Gastrocnemius medialis (tissue), 4 donors: ENCODE measurements at regions not wholly inside any gene's neighbourhood (a gene's known extent, or its start where the extent isn't known, plus 50 kb on each side); places are given as distances from the start of the nearest gene placed in this dataset.
"Not testable (repeated sequence)": the region's sequence is repeated elsewhere in the genome, so short reads cannot be mapped to it uniquely, and the experiment has no call there.

ENCODE experiments used
- ATAC-seq, 2 donors: fragments of 150-250 bp; one replicate each; pipeline ENCODE4 v1.9.1; 2016
- DNase-seq, 2 donors: peaks; one replicate each; pipeline ENCODE4 v3.0.0-alpha.2; 2019
- H3K27ac ChIP-seq, 4 donors: fragments of 200-600 bp; sonication (generic); 1 replicate in 1 of 4; 2 replicates in 3 of 4; pipeline ENCODE4 v1.5.1; 2016 to 2018; ENCODE audit warnings: mild to moderate bottlenecking in 2 of 4, moderate library complexity in 1 of 4
- H3K27me3 ChIP-seq, 3 donors: fragments of 200-600 bp; sonication (generic) in 2 of 3; 1 replicate in 1 of 3; 2 replicates in 2 of 3; pipeline versions ENCODE4 v1.5.1 to v1.6.0; 2016 to 2019; ENCODE audit warnings: mild to moderate bottlenecking in 1 of 3, moderate library complexity in 1 of 3
- H3K36me3 ChIP-seq, 2 donors: fragments of 200-600 bp; sonication (generic) in 1 of 2; one replicate each; pipeline ENCODE4 v1.5.1; 2017 to 2018
- H3K4me1 ChIP-seq, 2 donors: fragments of 200-600 bp; sonication (generic) in 1 of 2; one replicate each; pipeline ENCODE4 v1.5.1; 2016 to 2017; ENCODE audit warnings: mild to moderate bottlenecking in 2 of 2
- H3K4me3 ChIP-seq, 4 donors: fragments of 200-600 bp; sonication (generic) in 3 of 4; 1 replicate in 1 of 4; 2 replicates in 3 of 4; pipeline ENCODE4 v1.5.1; 2016 to 2019; ENCODE audit warnings: mild to moderate bottlenecking in 2 of 4
- H3K9me3 ChIP-seq, 3 donors: fragments of 200-600 bp; sonication (generic) in 2 of 3; 1 replicate in 1 of 3; 2 replicates in 2 of 3; pipeline ENCODE4 v1.5.1; 2016 to 2019
- POLR2A ChIP-seq, 2 donors: fragments of 450-650 bp; IDR thresholded peaks; one replicate each; pipeline ENCODE4 v1.6.1; 2017; ENCODE audit warnings: antibody characterized with exemption in 2 of 2, mild to moderate bottlenecking in 2 of 2, moderate library complexity in 2 of 2
- in situ Hi-C, 4 donors: fragments of 200-750 bp; cut with MboI; loops; one replicate each; pipeline versions ENCODE4 v1.15.0 to v1.8.0; 2017; ENCODE audit warnings: low sequenced_read_pairs in 4 of 4
- intact Hi-C: fragments of 100-400 bp; cut with DNase I; formaldehyde crosslinking; loops from one replicate; pipeline ENCODE4 v1.15.1; 2023; ENCODE audit warnings: low total_unique reads
- TF ChIP-seq, protein P1 (sequence below), 5 experiments: fragments of 450-650 bp in 3 of 5; fragments of 200-600 bp in 2 of 5; sonication (generic) in 2 of 5; IDR thresholded peaks in 4 of 5; conservative IDR thresholded peaks in 1 of 5; 1 replicate in 4 of 5; 2 replicates in 1 of 5; pipeline ENCODE4 v1.5.1; 2016 to 2019; ENCODE audit warnings: antibody characterized with exemption in 5 of 5, mild to moderate bottlenecking in 3 of 5, moderate library complexity in 3 of 5

GRCh38 chr17:5896215-5896614 lies 174.0 kb upstream of the WSCD1 start:
- Histone ChIP-seq H3K36me3 (no peaks in the 10 kb centered on the region), H3K4me1 (peaks cover 15 to 19% of the 10 kb centered on the region in 2 donors), H3K9me3 (no peaks in the 10 kb centered on the region), H3K4me3 (no peak overlapping the region), H3K27me3 (no peaks in the 10 kb centered on the region), H3K27ac (no peak overlapping the region)
- in situ Hi-C loops (no loop called here), intact Hi-C loops (no loop called here)
- TF ChIP-seq, protein P1, sequence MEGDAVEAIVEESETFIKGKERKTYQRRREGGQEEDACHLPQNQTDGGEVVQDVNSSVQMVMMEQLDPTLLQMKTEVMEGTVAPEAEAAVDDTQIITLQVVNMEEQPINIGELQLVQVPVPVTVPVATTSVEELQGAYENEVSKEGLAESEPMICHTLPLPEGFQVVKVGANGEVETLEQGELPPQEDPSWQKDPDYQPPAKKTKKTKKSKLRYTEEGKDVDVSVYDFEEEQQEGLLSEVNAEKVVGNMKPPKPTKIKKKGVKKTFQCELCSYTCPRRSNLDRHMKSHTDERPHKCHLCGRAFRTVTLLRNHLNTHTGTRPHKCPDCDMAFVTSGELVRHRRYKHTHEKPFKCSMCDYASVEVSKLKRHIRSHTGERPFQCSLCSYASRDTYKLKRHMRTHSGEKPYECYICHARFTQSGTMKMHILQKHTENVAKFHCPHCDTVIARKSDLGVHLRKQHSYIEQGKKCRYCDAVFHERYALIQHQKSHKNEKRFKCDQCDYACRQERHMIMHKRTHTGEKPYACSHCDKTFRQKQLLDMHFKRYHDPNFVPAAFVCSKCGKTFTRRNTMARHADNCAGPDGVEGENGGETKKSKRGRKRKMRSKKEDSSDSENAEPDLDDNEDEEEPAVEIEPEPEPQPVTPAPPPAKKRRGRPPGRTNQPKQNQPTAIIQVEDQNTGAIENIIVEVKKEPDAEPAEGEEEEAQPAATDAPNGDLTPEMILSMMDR (IDR thresholded peaks at IDR 0.05 in 4 of 5, conservative IDR thresholded peaks at IDR 0.05 in 1 of 5) = no peak
- TF ChIP-seq POLR2A (IDR thresholded peaks at IDR 0.05) = no peak
- no peak for DNase-seq
- no peak for ATAC-seq

- TF ChIP-seq, protein P1 (IDR thresholded peaks at IDR 0.05 in 4 of 5, conservative IDR thresholded peaks at IDR 0.05 in 1 of 5) = no peak
- TF ChIP-seq POLR2A (IDR thresholded peaks at IDR 0.05) = no peak
- Histone ChIP-seq H3K27ac (no peak overlapping the region), H3K9me3 (no peaks in the 10 kb centered on the region), H3K4me3 (no peak overlapping the region), H3K27me3 (no peaks in the 10 kb centered on the region), H3K36me3 (no peaks in the 10 kb centered on the region), H3K4me1 (peaks cover 9 to 19% of the 10 kb centered on the region in 2 donors)
- in situ Hi-C loops = no loop called here
- no peak for DNase-seq
- intact Hi-C loops = no loop called here
- no peak for ATAC-seq
Measured at GRCh38 chr17:5897275-5897911, 172.8 kb upstream of the WSCD1 start.

- DNase-seq, H3K27me3 ChIP-seq, in situ Hi-C loops, H3K36me3 ChIP-seq, intact Hi-C loops, H3K27ac ChIP-seq, H3K9me3 ChIP-seq, H3K4me3 ChIP-seq, ATAC-seq: not testable (repeated sequence)
- peaks cover 5 to 19% of the 10 kb centered on the region in 2 donors for H3K4me1 ChIP-seq
Measured at GRCh38 chr17:5897981-5898380, 172.2 kb upstream of the WSCD1 start.

DNA sequence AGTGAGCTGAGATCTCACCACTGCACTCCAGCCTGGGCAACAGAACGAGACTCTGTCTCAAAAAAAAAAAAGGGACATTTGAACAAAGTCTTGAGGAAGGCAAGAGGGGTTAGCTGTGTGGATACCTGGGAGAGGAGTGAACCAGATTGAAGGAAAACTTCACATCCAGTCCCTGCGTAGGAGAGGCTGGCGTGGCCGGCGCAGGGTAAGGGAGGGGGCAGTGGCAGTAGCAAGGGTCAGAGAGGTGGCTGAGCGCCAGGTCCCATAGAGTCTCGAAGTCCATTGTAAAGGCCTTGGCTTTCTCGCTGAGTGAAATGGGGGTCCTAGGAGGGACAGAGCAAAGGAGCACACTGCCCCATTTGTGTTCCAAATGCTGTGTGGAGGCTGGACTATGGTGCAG lies 171.8 kb upstream of the WSCD1 start:
- DNase-seq (no peak), ATAC-seq (no peak)
- H3K36me3 ChIP-seq = no peaks in the 10 kb centered on the region
- in situ Hi-C loops = no loop called here
- intact Hi-C loops = no loop called here
- H3K4me3 ChIP-seq = no peak overlapping the region
- TF ChIP-seq, protein P1 (IDR thresholded peaks at IDR 0.05 in 4 of 5, conservative IDR thresholded peaks at IDR 0.05 in 1 of 5) = no peak
- TF ChIP-seq POLR2A (IDR thresholded peaks at IDR 0.05) = no peak
- no peaks in the 10 kb centered on the region for H3K9me3 ChIP-seq
- H3K27ac ChIP-seq = no peak overlapping the region
- H3K4me1 ChIP-seq = peaks cover 4 to 16% of the 10 kb centered on the region in 2 donors
- no peaks in the 10 kb centered on the region for H3K27me3 ChIP-seq

- no peaks in the 10 kb centered on the region for H3K9me3 ChIP-seq
- H3K4me1 ChIP-seq = peaks cover 0 to 7% of the 10 kb centered on the region in 2 donors
- DNase-seq = no peak
- TF ChIP-seq, protein P1 (IDR thresholded peaks at IDR 0.05 in 4 of 5, conservative IDR thresholded peaks at IDR 0.05 in 1 of 5) = no peak
- TF ChIP-seq POLR2A (IDR thresholded peaks at IDR 0.05) = no peak
- no peak overlapping the region for H3K4me3 ChIP-seq
- intact Hi-C loops (no loop called here), in situ Hi-C loops (loop anchor here in 1 of 4 donors (25.0 kb wide), 1 partner anchor 87 kb away; no protein-coding TSS in a partner anchor)
- no peaks in the 10 kb centered on the region for H3K36me3 ChIP-seq
- no peak for ATAC-seq
- no peaks in the 10 kb centered on the region for H3K27me3 ChIP-seq
- no peak overlapping the region for H3K27ac ChIP-seq
Measured at GRCh38 chr17:5899496-5900195, 170.5 kb upstream of the WSCD1 start.
